PC-9 (cell line): ENCODE measurements at regions not wholly inside any gene's neighbourhood (a gene's known extent, or its start where the extent isn't known, plus 50 kb on each side); places are given as distances from the start of the nearest gene placed in this dataset.
A peak's percentile ranks its signal among the peaks of the same experiment; 100 is the strongest.

Experiments used
- BruUV-seq: library from RNA; stranded (reverse); fragments of 400-500 nt; replicated peaks from 2 replicates; lab custom pipeline; 2021; lab: Mats Ljungman, UMichigan
- CTCF ChIA-PET: fragments of 300-600 bp; sonication (Branson Sonifier 250); formaldehyde crosslinking; loops from one replicate; lab custom pipeline; 2022; ENCODE audit warnings: antibody characterized with exemption; lab: Charles Lee
- POLR2A ChIA-PET: fragments of 300-600 bp; sonication (Branson Sonifier 250); formaldehyde crosslinking; loops from one replicate; lab custom pipeline; 2022; ENCODE audit warnings: antibody characterized with exemption; ENCODE audit not compliant: unreplicated experiment; lab: Charles Lee
- DNase-seq, 2 experiments: peaks; one replicate each; pipeline versions ENCODE4 v3.0.0 to v3.0.0-alpha.2; 2015 to 2022; ENCODE audit warnings: mixed read lengths in 1 of 2
- H2AFZ ChIP-seq: fragments of 200-600 bp; sonication (generic); 2 replicates; pipeline ENCODE4 v1.8.1; 2017; ENCODE audit warnings: antibody characterized with exemption
- H3F3A ChIP-seq: fragments of 200-600 bp; sonication (generic); 2 replicates; pipeline ENCODE4 v1.8.1; 2017; ENCODE audit warnings: antibody characterized with exemption, mild to moderate bottlenecking, low read depth; ENCODE audit not compliant: insufficient read depth
- H3K27ac ChIP-seq: fragments of 200-600 bp; sonication (generic); 2 replicates; pipeline ENCODE4 v1.6.1; 2016; ENCODE audit warnings: mixed run types
- H3K27me3 ChIP-seq: fragments of 200-600 bp; sonication (generic); 2 replicates; pipeline ENCODE4 v1.6.1; 2016; ENCODE audit warnings: low read depth, mixed run types; ENCODE audit not compliant: insufficient read depth
- H3K36me3 ChIP-seq: fragments of 200-600 bp; sonication (generic); 2 replicates; pipeline ENCODE4 v1.6.1; 2016; ENCODE audit warnings: low read depth, mixed run types
- H3K4me1 ChIP-seq: fragments of 200-600 bp; sonication (generic); replicated peaks from 2 replicates; pipeline ENCODE4 v1.6.1; 2016; ENCODE audit warnings: mixed run types; ENCODE audit not compliant: insufficient read depth
- H3K4me2 ChIP-seq: fragments of 200-600 bp; sonication (generic); 2 replicates; pipeline ENCODE4 v1.6.1; 2017; ENCODE audit warnings: mixed run types
- H3K4me3 ChIP-seq: fragments of 200-600 bp; sonication (generic); 2 replicates; pipeline ENCODE4 v1.6.1; 2016; ENCODE audit warnings: mixed run types
- H3K79me2 ChIP-seq: fragments of 200-600 bp; sonication (generic); 2 replicates; pipeline ENCODE4 v1.6.1; 2017; ENCODE audit warnings: low read depth, mixed run types
- H3K9me2 ChIP-seq: fragments of 200-600 bp; sonication (generic); 2 replicates; pipeline ENCODE4 v1.8.1; 2017; ENCODE audit warnings: mild to moderate bottlenecking; ENCODE audit not compliant: insufficient read depth
- H3K9me3 ChIP-seq: fragments of 200-600 bp; sonication (generic); 2 replicates; pipeline ENCODE4 v1.8.1; 2016; ENCODE audit warnings: low read depth; ENCODE audit not compliant: insufficient read depth
- H4K20me1 ChIP-seq: fragments of 200-600 bp; sonication (generic); 2 replicates; pipeline ENCODE4 v1.8.1; 2017; ENCODE audit not compliant: insufficient read depth
- CTCF ChIP-seq: fragments of 200-600 bp; sonication (generic); conservative IDR thresholded peaks from 2 replicates; pipeline ENCODE4 v1.6.1; 2017; ENCODE audit warnings: mixed run types, antibody characterized with exemption, mild to moderate bottlenecking, moderate library complexity
- EZH2 ChIP-seq: fragments of 200-600 bp; sonication (generic); IDR thresholded peaks from 2 replicates; pipeline ENCODE4 v1.8.0; 2017; ENCODE audit warnings: antibody characterized with exemption, low read depth
- intact Hi-C: fragments of 100-400 bp; cut with micrococcal nuclease; formaldehyde crosslinking; loops from one replicate; pipeline ENCODE4 v1.10.0; 2022; ENCODE audit not compliant: unreplicated experiment

- Histone ChIP-seq H3K36me3 (no peaks in the 10 kb centered on the region), H3K27me3 (no peaks in the 10 kb centered on the region), H3K79me2 (no peaks in the 10 kb centered on the region), H3K9me3 (no peaks in the 10 kb centered on the region), H3K4me2 (no peak overlapping the region), H3K4me1 (no peaks in the 10 kb centered on the region), H3K9me2 (peaks cover 4% of the 10 kb centered on the region), H2AFZ (no peak overlapping the region), H3F3A (no peaks in the 10 kb centered on the region), H3K4me3 (no peak overlapping the region), H4K20me1 (no peaks in the 10 kb centered on the region), H3K27ac (no peak overlapping the region)
- ChIA-PET POLR2A (no interaction called here), CTCF (no interaction called here)
- DNase-seq: no peak
- intact Hi-C loops: no loop called here
- BruUV-seq: no TSS peak
- TF ChIP-seq EZH2 (no peak), CTCF (no peak)
Observed at GRCh38 chr3:115204475-115204874, 57.4 kb upstream of the ZBTB20 start.

GRCh38 chr3:115208066-115208750 is 61.1 kb upstream of the ZBTB20 start:
- CTCF ChIA-PET: no interaction called here

GRCh38 chr3:115211810-115212492 is 64.9 kb upstream of the ZBTB20 start:
- Histone ChIP-seq H3K27me3 (no peaks in the 10 kb centered on the region), H3F3A (no peaks in the 10 kb centered on the region), H3K4me3 (no peak overlapping the region), H3K4me1 (no peaks in the 10 kb centered on the region), H3K79me2 (no peaks in the 10 kb centered on the region), H3K27ac (no peak overlapping the region), H3K9me2 (no peaks in the 10 kb centered on the region), H4K20me1 (no peaks in the 10 kb centered on the region), H3K4me2 (no peak overlapping the region), H3K9me3 (no peaks in the 10 kb centered on the region), H3K36me3 (no peaks in the 10 kb centered on the region), H2AFZ (peak overlapping the region; percentile 36; the same call in 1 of the 2 replicates)
- POLR2A ChIA-PET: no interaction called here
- no peak for TF ChIP-seq EZH2
- no peak for TF ChIP-seq CTCF
- intact Hi-C loops: no loop called here
- DNase-seq: no peak
- CTCF ChIA-PET: no interaction called here
- no TSS peak for BruUV-seq

More at GRCh38 chr3:115208066-115208750, 61.1 kb upstream of the ZBTB20 start:
- no peaks in the 10 kb centered on the region for H4K20me1 ChIP-seq
- DNase-seq: no peak
- no peak for TF ChIP-seq CTCF
- TF ChIP-seq EZH2: no peak
- no peak overlapping the region for H3K27ac ChIP-seq
- H3K27me3 ChIP-seq: no peaks in the 10 kb centered on the region
- no peaks in the 10 kb centered on the region for H3K9me3 ChIP-seq
- intact Hi-C loops: no loop called here
- no TSS peak for BruUV-seq
- H3K4me2 ChIP-seq: no peak overlapping the region
- H3K36me3 ChIP-seq: no peaks in the 10 kb centered on the region
- no peaks in the 10 kb centered on the region for H3K9me2 ChIP-seq
- POLR2A ChIA-PET: no interaction called here
- no peaks in the 10 kb centered on the region for H3F3A ChIP-seq
- no peaks in the 10 kb centered on the region for H3K4me1 ChIP-seq
- no peaks in the 10 kb centered on the region for H3K79me2 ChIP-seq
- H3K4me3 ChIP-seq: no peak overlapping the region
- H2AFZ ChIP-seq: no peak overlapping the region
